Breast epithelium (tissue), 4 donors: ENCODE measurements at regions not wholly inside any gene's neighbourhood (a gene's known extent, or its start where the extent isn't known, plus 50 kb on each side); places are given as distances from the start of the nearest gene placed in this dataset.

Source experiments
- DNase-seq, 2 donors: peaks; one replicate each; pipeline ENCODE4 v3.0.0-alpha.2; 2019; ENCODE audit warnings: low spot score in 2 of 2
- H3K27ac ChIP-seq, 2 donors: fragments of 200-600 bp; sonication (generic) in 1 of 2; one replicate each; pipeline ENCODE4 v1.5.1; 2016 to 2019; ENCODE audit warnings: mild to moderate bottlenecking in 1 of 2
- H3K27me3 ChIP-seq, 2 donors: fragments of 200-600 bp; sonication (generic) in 1 of 2; one replicate each; pipeline versions ENCODE4 v1.5.1 to v1.6.0; 2017 to 2019; ENCODE audit warnings: control low read depth in 1 of 2, mild to moderate bottlenecking in 1 of 2
- H3K36me3 ChIP-seq: fragments of 200-600 bp; one replicate; pipeline ENCODE4 v1.5.1; 2019
- H3K4me1 ChIP-seq, 2 donors: fragments of 200-600 bp; sonication (generic); one replicate each; pipeline ENCODE4 v1.5.1; 2016 to 2019; ENCODE audit warnings: control low read depth in 1 of 2
- H3K4me3 ChIP-seq, 3 donors: fragments of 200-600 bp; sonication (generic); 1 replicate in 2 of 3; 2 replicates in 1 of 3; pipeline ENCODE4 v1.5.1; 2016 to 2019; ENCODE audit warnings: mild to moderate bottlenecking in 3 of 3, moderate library complexity in 2 of 3
- H3K9me3 ChIP-seq, 2 donors: fragments of 200-600 bp; sonication (generic) in 1 of 2; one replicate each; pipeline ENCODE4 v1.5.1; 2016 to 2019; ENCODE audit warnings: control low read depth in 1 of 2
- POLR2A ChIP-seq: fragments of 450-650 bp; IDR thresholded peaks from one replicate; pipeline ENCODE4 v1.6.1; 2016; ENCODE audit warnings: antibody characterized with exemption, mild to moderate bottlenecking, moderate library complexity
- POLR2AphosphoS5 ChIP-seq, 3 donors: sonication (generic); formaldehyde crosslinking; IDR thresholded peaks; one replicate each; pipeline ENCODE4 v1.6.1; 2017; ENCODE audit warnings: antibody characterized with exemption in 3 of 3
- intact Hi-C: fragments of 100-400 bp; cut with DNase I; formaldehyde crosslinking; loops from one replicate; pipeline ENCODE4 v1.15.1; 2023; ENCODE audit warnings: low total_unique reads
- TF ChIP-seq, protein P1 (sequence below), 3 donors: fragments of 450-650 bp; IDR thresholded peaks; one replicate each; pipeline ENCODE4 v1.5.1; 2016 to 2017; ENCODE audit warnings: antibody characterized with exemption in 3 of 3, mild to moderate bottlenecking in 3 of 3, moderate library complexity in 3 of 3

DNA sequence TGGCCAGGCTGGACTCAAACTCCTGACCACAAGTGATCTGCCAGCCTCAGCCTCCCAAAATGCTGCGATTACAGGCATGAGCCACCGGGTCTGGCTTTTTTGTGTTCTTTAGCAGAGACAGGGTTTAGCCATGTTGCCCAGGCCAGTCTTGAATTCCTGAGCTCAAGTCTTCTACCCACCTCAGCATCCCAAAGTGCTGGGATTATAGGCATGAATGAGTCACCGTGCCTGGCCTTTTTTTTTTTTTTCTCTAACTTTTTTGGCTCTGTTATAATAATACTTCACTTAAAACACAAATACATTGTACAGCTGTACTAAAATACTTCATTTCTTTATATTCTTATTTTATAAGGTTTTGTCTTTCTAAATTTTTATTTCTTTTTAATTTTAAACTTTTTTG, 599.5 kb upstream of the PCDH9 start:
- intact Hi-C loops: no loop called here
- Histone ChIP-seq H3K4me3 (no peak overlapping the region), H3K27ac (no peak overlapping the region), H3K36me3 (no peaks in the 10 kb centered on the region), H3K4me1 (no peaks in the 10 kb centered on the region), H3K9me3 (no peaks in the 10 kb centered on the region), H3K27me3 (no peaks in the 10 kb centered on the region)
- no peak for DNase-seq
- TF ChIP-seq POLR2A: no peak
- TF ChIP-seq POLR2AphosphoS5 (IDR thresholded peaks at IDR 0.05): no peak
- TF ChIP-seq, protein P1, sequence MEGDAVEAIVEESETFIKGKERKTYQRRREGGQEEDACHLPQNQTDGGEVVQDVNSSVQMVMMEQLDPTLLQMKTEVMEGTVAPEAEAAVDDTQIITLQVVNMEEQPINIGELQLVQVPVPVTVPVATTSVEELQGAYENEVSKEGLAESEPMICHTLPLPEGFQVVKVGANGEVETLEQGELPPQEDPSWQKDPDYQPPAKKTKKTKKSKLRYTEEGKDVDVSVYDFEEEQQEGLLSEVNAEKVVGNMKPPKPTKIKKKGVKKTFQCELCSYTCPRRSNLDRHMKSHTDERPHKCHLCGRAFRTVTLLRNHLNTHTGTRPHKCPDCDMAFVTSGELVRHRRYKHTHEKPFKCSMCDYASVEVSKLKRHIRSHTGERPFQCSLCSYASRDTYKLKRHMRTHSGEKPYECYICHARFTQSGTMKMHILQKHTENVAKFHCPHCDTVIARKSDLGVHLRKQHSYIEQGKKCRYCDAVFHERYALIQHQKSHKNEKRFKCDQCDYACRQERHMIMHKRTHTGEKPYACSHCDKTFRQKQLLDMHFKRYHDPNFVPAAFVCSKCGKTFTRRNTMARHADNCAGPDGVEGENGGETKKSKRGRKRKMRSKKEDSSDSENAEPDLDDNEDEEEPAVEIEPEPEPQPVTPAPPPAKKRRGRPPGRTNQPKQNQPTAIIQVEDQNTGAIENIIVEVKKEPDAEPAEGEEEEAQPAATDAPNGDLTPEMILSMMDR (IDR thresholded peaks at IDR 0.05): no peak

DNA sequence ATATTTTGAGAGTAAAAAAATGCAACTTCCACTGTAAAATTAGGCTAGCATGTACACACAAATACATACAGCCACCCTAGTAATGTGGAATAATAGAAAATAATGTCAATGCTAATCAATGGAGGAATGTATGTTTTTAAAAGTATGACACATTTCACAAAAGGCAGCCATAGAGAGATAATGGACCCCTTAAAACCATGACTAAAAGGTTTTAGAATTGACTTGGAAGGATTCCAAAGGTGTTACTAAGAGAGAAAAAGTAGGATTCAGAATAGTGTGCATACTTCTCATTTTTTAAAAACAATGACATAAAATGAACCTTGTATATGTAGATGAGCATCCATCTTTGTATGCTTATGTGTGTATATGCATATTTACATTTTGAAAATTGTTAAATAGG, 597.9 kb upstream of the PCDH9 start:
- Histone ChIP-seq H3K27me3 (no peaks in the 10 kb centered on the region), H3K36me3 (no peaks in the 10 kb centered on the region), H3K4me1 (no peaks in the 10 kb centered on the region), H3K27ac (no peak overlapping the region), H3K4me3 (no peak overlapping the region), H3K9me3 (no peaks in the 10 kb centered on the region)
- DNase-seq: no peak
- intact Hi-C loops: no loop called here
- TF ChIP-seq POLR2A: no peak
- TF ChIP-seq, protein P1 (IDR thresholded peaks at IDR 0.05): no peak
- TF ChIP-seq POLR2AphosphoS5 (IDR thresholded peaks at IDR 0.05): no peak

DNA sequence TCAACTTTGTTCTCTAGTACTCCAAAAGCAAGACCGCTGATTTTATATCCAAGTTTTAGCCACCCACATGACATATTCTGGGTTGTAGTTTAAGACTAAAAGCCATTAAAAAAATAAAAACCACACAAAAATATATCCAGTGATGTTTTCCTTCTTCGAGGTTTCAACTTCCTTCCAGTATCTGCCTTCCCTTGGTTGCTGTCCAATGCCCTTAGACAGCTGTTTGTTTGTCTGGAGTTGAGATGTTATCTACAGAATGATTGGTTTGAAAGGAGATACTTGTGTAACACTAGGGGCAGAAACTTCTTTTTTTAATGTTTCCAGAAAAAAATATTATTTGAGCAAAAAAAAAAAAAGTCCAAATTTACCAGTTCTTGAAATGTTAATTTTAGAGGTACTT, 591.5 kb upstream of the PCDH9 start:
- no peak overlapping the region for H3K4me3 ChIP-seq
- H3K36me3 ChIP-seq: no peaks in the 10 kb centered on the region
- no peaks in the 10 kb centered on the region for H3K27me3 ChIP-seq
- no peak overlapping the region for H3K27ac ChIP-seq
- intact Hi-C loops: no loop called here
- TF ChIP-seq POLR2A (no peak), POLR2AphosphoS5 (IDR thresholded peaks at IDR 0.05) (no peak)
- TF ChIP-seq, protein P1 (IDR thresholded peaks at IDR 0.05): no peak
- no peak for DNase-seq
- no peaks in the 10 kb centered on the region for H3K9me3 ChIP-seq
- no peaks in the 10 kb centered on the region for H3K4me1 ChIP-seq

DNA sequence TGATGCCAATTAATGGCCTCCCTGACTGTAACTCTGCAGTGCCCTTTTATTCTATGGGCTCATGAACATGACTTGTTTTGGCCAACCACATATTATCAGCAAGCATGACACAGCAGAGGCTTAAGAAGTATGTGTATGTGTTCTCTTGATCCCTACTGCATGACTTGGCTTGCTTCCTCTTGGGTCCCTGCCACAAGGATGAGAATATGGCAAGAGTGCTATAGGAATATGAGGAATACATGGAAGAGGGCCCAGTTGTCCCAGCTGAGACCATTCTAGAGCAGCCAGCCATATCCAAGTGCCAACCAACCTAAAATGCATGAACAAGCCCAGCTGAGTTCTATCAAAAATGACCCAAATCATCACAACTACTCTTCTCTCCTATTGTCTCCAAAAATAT, 576.7 kb upstream of the PCDH9 start:
- TF ChIP-seq POLR2A (no peak), POLR2AphosphoS5 (IDR thresholded peaks at IDR 0.05) (no peak)
- TF ChIP-seq, protein P1 (IDR thresholded peaks at IDR 0.05): no peak
- Histone ChIP-seq H3K27me3 (no peaks in the 10 kb centered on the region), H3K4me1 (no peaks in the 10 kb centered on the region), H3K27ac (no peak overlapping the region), H3K36me3 (no peaks in the 10 kb centered on the region), H3K9me3 (peaks cover 0 to 3% of the 10 kb centered on the region in 2 donors), H3K4me3 (no peak overlapping the region)
- intact Hi-C loops: no loop called here
- no peak for DNase-seq

DNA sequence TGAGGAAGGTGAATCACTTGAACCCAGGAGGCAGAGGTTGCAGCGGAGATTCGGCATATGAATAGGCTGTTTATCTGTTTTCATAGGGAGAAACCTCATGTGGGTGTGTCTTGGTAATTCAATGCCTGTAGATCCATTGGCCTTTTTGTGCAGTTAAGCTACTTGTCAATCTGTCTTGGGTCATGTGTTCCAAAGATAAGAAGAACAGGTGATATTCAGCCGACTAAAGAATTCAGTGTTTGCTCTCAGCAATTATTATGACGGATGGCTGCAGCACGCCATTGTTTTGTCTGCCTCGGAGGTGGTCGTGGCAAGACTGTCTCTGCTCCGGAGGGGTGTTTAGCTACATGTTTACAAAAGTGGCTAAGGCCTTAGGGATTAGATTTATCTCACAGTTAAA, 573.0 kb upstream of the PCDH9 start:
- TF ChIP-seq POLR2A (no peak), POLR2AphosphoS5 (IDR thresholded peaks at IDR 0.05) (no peak)
- TF ChIP-seq, protein P1 (IDR thresholded peaks at IDR 0.05): no peak
- Histone ChIP-seq H3K27ac (no peak overlapping the region), H3K4me3 (no peak overlapping the region), H3K9me3 (no peaks in the 10 kb centered on the region), H3K27me3 (no peaks in the 10 kb centered on the region), H3K36me3 (no peaks in the 10 kb centered on the region), H3K4me1 (no peaks in the 10 kb centered on the region)
- intact Hi-C loops: no loop called here
- no peak for DNase-seq
